Lower leg skin (tissue), 4 donors: ENCODE measurements at regions not wholly inside any gene's neighbourhood (a gene's known extent, or its start where the extent isn't known, plus 50 kb on each side); places are given as distances from the start of the nearest gene placed in this dataset.

ENCODE experiments used
- DNase-seq, 2 donors: peaks; one replicate each; pipeline ENCODE4 v3.0.0-alpha.2; 2019; ENCODE audit warnings: low spot score in 2 of 2
- H3K4me3 ChIP-seq: fragments of 200-600 bp; sonication (generic); 2 replicates; pipeline ENCODE4 v1.5.1; 2017; ENCODE audit warnings: mild to moderate bottlenecking, low read depth; ENCODE audit not compliant: poor library complexity, severe bottlenecking
- POLR2A ChIP-seq, 2 donors: fragments of 450-650 bp; IDR thresholded peaks; one replicate each; pipeline ENCODE4 v1.6.1; 2016 to 2017; ENCODE audit warnings: antibody characterized with exemption in 2 of 2, mild to moderate bottlenecking in 1 of 2, moderate library complexity in 1 of 2
- WGBS, 2 donors: methylation state at CpG; one replicate each; pipeline ENCODE4 v1.1.5; 2018; 5-methylcytosine and 5-hydroxymethylcytosine counted together
- intact Hi-C: fragments of 100-400 bp; cut with DNase I; formaldehyde crosslinking; loops from one replicate; pipeline ENCODE4 v1.15.0; 2023; ENCODE audit warnings: low total_unique reads
- TF ChIP-seq, protein P1 (sequence below), 3 donors: fragments of 450-650 bp; IDR thresholded peaks; one replicate each; pipeline ENCODE4 v1.5.1; 2016; ENCODE audit warnings: antibody characterized with exemption in 3 of 3, mild to moderate bottlenecking in 3 of 3, moderate library complexity in 2 of 3

- intact Hi-C loops = no loop called here
- no peak for DNase-seq
- 44 to 47% methylated on average over 11 of the region's 11 CpGs for WGBS, 2 donors
- H3K4me3 ChIP-seq = no peak overlapping the region
- TF ChIP-seq, protein P1, sequence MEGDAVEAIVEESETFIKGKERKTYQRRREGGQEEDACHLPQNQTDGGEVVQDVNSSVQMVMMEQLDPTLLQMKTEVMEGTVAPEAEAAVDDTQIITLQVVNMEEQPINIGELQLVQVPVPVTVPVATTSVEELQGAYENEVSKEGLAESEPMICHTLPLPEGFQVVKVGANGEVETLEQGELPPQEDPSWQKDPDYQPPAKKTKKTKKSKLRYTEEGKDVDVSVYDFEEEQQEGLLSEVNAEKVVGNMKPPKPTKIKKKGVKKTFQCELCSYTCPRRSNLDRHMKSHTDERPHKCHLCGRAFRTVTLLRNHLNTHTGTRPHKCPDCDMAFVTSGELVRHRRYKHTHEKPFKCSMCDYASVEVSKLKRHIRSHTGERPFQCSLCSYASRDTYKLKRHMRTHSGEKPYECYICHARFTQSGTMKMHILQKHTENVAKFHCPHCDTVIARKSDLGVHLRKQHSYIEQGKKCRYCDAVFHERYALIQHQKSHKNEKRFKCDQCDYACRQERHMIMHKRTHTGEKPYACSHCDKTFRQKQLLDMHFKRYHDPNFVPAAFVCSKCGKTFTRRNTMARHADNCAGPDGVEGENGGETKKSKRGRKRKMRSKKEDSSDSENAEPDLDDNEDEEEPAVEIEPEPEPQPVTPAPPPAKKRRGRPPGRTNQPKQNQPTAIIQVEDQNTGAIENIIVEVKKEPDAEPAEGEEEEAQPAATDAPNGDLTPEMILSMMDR (IDR thresholded peaks at IDR 0.05) = no peak
- TF ChIP-seq POLR2A (IDR thresholded peaks at IDR 0.05) = no peak
Measured at GRCh38 chr1:10857687-10858086, 61.2 kb upstream of the CASZ1 start.

DNA sequence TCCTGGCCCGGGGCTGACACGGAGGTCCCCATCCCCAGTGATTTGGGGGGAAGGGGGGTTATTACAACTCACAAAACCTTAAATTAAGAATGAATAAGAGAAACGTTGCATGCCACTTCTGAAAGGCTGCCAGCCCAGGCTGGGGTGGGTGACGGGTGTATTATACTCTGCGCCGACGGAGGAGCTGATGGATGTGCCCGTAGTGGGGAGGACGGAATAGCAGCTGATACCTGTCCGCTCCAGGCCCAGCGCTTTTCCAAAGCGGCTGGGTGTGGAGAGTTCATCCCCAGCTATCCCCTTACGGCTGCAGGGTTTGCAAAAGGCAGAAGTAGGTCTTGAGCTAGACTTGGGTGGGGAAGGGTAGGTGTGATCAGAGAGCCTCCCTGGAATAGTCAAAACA, 63.8 kb upstream of the CASZ1 start:
- TF ChIP-seq, protein P1 (IDR thresholded peaks at IDR 0.05) = no peak
- no peak for TF ChIP-seq POLR2A (IDR thresholded peaks at IDR 0.05)
- intact Hi-C loops = loop anchor here (10.0 kb wide), 1 partner anchor 195 kb away; no protein-coding TSS in a partner anchor
- WGBS, 2 donors = 73 to 74% methylated on average over 13 of the region's 13 CpGs
- no peak overlapping the region for H3K4me3 ChIP-seq
- DNase-seq = no peak

DNA sequence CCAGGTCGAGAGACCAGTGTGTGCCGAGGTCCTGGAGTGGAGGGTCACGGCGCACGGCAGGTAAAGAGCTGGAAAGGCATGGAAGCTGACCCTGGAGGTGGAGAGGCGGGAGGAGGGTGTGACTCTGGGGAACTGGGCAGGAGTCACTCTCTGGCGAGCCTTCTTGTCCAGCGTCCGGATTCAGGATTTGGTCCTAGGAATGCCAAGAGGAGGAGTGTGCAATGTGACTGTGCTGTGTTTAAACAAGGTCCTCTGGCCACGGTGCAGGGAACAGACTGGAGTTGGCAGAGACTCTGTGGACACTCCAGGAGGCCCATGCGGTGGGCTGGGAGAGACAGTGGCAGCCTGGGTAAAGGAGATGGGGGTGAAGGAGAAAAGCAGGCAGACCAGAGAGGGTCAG, 64.2 kb upstream of the CASZ1 start:
- no peak overlapping the region for H3K4me3 ChIP-seq
- no peak for DNase-seq
- no peak for TF ChIP-seq POLR2A (IDR thresholded peaks at IDR 0.05)
- TF ChIP-seq, protein P1 (IDR thresholded peaks at IDR 0.05) = no peak
- intact Hi-C loops = loop anchor here (10.0 kb wide), 1 partner anchor 196 kb away; no protein-coding TSS in a partner anchor
- 63 to 71% methylated on average over 10 of the region's 11 CpGs for WGBS, 2 donors

DNA sequence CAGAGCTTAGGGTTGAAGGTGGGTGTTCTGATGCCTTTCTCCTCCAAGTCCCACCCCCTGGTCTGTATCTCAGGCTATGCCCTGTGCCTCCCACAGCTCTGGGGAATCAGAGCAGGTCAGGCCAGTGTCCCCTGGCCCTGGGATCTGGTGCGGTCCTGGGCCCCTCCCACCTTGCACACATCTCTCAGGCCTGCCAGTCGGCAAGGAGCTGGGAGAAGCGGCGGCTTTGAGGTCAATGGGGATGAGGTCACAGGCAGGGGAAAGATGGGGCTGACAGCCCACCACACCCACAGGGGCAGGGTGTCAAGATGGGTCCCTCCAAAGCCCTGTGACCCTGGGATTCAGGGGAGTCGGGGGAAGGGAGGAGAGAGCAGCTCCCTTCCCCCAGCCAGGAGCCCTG, 65.4 kb upstream of the CASZ1 start:
- 79 to 80% methylated on average over 5 of the region's 5 CpGs for WGBS, 2 donors
- H3K4me3 ChIP-seq = no peak overlapping the region
- intact Hi-C loops = loop anchor here (10.0 kb wide), 1 partner anchor 197 kb away; no protein-coding TSS in a partner anchor
- no peak for TF ChIP-seq POLR2A (IDR thresholded peaks at IDR 0.05)
- TF ChIP-seq, protein P1 (IDR thresholded peaks at IDR 0.05) = no peak
- no peak for DNase-seq

DNA sequence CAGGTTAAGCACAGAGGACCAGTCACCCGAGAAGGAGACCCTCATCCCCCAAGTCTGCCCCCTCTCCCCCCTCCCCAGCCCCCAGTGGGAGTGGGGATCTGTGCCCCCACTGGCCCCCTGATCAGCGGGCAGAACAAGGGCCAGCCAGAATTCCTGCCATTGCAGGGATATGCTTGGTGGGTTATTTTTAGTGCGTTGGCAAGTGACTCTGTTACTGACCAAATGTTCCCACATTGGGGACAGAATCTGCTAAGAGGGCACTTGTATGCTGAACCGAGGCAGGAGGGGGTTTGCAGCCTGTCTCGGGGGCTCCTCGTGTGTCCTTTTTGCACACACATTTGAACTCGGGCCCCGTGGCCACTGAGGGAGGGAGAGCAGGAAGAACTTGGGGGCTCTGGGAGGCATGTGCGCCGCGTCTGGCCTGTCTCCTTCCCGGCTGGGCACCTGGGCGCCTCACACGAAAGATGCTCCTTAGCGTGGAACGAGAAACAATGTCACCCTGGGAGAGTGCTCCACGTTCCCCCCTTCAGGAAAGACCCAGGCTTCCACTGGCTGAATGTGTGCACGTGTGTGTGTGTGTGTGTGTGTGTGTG, 66.4 kb upstream of the CASZ1 start:
- DNase-seq = no peak
- no peak overlapping the region for H3K4me3 ChIP-seq
- 74 to 76% methylated on average over 11 to 17 of the region's 18 CpGs for WGBS, 2 donors
- intact Hi-C loops = loop anchor here (10.0 kb wide), 1 partner anchor 198 kb away; no protein-coding TSS in a partner anchor
- TF ChIP-seq, protein P1 (IDR thresholded peaks at IDR 0.05) = no peak
- no peak for TF ChIP-seq POLR2A (IDR thresholded peaks at IDR 0.05)

DNA sequence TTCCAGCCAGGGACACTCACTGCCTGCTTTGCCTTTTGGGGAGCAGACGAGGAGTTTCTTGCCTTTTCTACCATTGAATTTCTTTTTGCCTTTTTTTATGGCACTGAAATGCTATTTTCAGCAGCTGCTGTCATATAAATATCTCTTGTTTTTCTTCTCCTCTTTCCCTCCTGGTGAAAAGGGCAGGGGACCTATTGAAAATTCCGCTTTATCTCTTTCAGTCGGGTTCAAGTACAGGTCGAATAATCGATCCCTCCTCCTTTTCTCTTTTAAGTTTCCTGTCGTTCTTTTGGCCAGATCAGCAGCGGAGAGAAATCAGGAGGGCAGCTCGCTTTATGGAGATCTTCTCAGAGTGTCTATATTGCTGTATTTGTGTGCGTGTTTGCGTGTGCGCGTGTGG, 67.4 kb upstream of the CASZ1 start:
- no peak for DNase-seq
- intact Hi-C loops = loop anchor here (10.0 kb wide), 1 partner anchor 199 kb away; no protein-coding TSS in a partner anchor
- no peak overlapping the region for H3K4me3 ChIP-seq
- WGBS, 2 donors = 45 to 51% methylated on average over 12 of the region's 12 CpGs
- no peak for TF ChIP-seq POLR2A (IDR thresholded peaks at IDR 0.05)
- TF ChIP-seq, protein P1 (IDR thresholded peaks at IDR 0.05) = no peak
